Skeletal muscle satellite cell (primary cell): ENCODE measurements at regions not wholly inside any gene's neighbourhood (a gene's known extent, or its start where the extent isn't known, plus 50 kb on each side); places are given as distances from the start of the nearest gene placed in this dataset.
"Not testable (repeated sequence)": the region's sequence is repeated elsewhere in the genome, so short reads cannot be mapped to it uniquely, and the experiment has no call there.

Experiments
- H3K27me3 ChIP-seq: 2 replicates; pipeline ENCODE4 v1.7.0; 2013; ENCODE audit warnings: low read length; ENCODE audit not compliant: control insufficient read depth, insufficient read depth
- H3K36me3 ChIP-seq: 2 replicates; pipeline ENCODE4 v1.7.0; 2013; ENCODE audit warnings: mild to moderate bottlenecking, control low read depth, low read length; ENCODE audit not compliant: insufficient read depth
- H3K4me1 ChIP-seq: 2 replicates; pipeline ENCODE4 v1.7.0; 2013; ENCODE audit warnings: low read length; ENCODE audit not compliant: control insufficient read depth, insufficient read depth
- H3K4me2 ChIP-seq: 2 replicates; pipeline ENCODE4 v1.7.0; 2013; ENCODE audit warnings: mild to moderate bottlenecking, low read length
- H3K4me3 ChIP-seq: 2 replicates; pipeline ENCODE4 v1.7.0; 2013; ENCODE audit warnings: low read length
- H3K9ac ChIP-seq: 2 replicates; pipeline ENCODE4 v1.7.0; 2013; ENCODE audit warnings: mild to moderate bottlenecking, low read depth, low read length, moderate library complexity
- H3K9me3 ChIP-seq: replicated peaks from 2 replicates; pipeline ENCODE4 v1.7.0; 2013; ENCODE audit warnings: mild to moderate bottlenecking, control low read depth, low read length

GRCh38 chr5:92332039-92332438 lies 948.9 kb upstream of the ARRDC3 start:
- Histone ChIP-seq H3K4me3 (no peak overlapping the region), H3K27me3 (no peaks in the 10 kb centered on the region), H3K4me2 (peak overlapping the region; percentile 11), H3K36me3 (no peaks in the 10 kb centered on the region), H3K4me1 (peaks cover 16% of the 10 kb centered on the region), H3K9me3 (no peaks in the 10 kb centered on the region), H3K9ac (no peak overlapping the region)

GRCh38 chr5:92330365-92330764 lies 947.2 kb upstream of the ARRDC3 start:
- no peaks in the 10 kb centered on the region for H3K9me3 ChIP-seq
- H3K36me3 ChIP-seq: no peaks in the 10 kb centered on the region
- no peak overlapping the region for H3K4me2 ChIP-seq
- H3K4me3 ChIP-seq: no peak overlapping the region
- H3K9ac ChIP-seq: no peak overlapping the region
- peaks cover 11% of the 10 kb centered on the region for H3K4me1 ChIP-seq
- H3K27me3 ChIP-seq: no peaks in the 10 kb centered on the region

GRCh38 chr5:92329759-92330158 lies 946.6 kb upstream of the ARRDC3 start:
- Histone ChIP-seq H3K36me3 (no peaks in the 10 kb centered on the region), H3K9ac (no peak overlapping the region), H3K9me3 (no peaks in the 10 kb centered on the region), H3K4me3 (no peak overlapping the region), H3K4me1 (peaks cover 11% of the 10 kb centered on the region), H3K4me2 (no peak overlapping the region), H3K27me3 (no peaks in the 10 kb centered on the region)

GRCh38 chr5:92328584-92329259 lies 945.6 kb upstream of the ARRDC3 start:
- Histone ChIP-seq H3K4me2 (no peak overlapping the region), H3K4me3 (no peak overlapping the region), H3K4me1 (peaks cover 11% of the 10 kb centered on the region), H3K9ac (no peak overlapping the region), H3K9me3 (no peaks in the 10 kb centered on the region), H3K27me3 (no peaks in the 10 kb centered on the region), H3K36me3 (no peaks in the 10 kb centered on the region)

DNA sequence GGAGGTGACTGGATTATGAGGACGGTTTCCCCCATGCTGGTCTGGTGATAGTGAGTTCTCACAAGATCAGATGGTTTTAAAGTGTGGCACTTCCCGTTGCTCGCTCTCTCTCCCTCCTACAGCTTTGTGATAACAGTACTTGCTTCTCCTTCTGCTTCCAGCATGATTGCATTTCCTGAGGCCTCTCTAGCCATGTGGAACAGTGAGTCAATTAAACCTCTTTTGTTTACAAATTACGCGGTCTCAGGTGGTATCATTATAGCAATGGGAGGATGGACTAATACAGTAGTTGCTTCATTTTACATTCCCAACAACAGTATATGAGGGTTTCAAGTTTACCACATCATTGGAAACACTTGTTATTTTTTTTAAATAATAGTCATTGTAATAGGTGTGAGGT lies 937.3 kb upstream of the ARRDC3 start:
- Histone ChIP-seq H3K27me3 (no peaks in the 10 kb centered on the region), H3K4me3 (no peak overlapping the region), H3K36me3 (no peaks in the 10 kb centered on the region), H3K9ac (no peak overlapping the region), H3K4me2 (no peak overlapping the region), H3K4me1 (no peaks in the 10 kb centered on the region), H3K9me3 (no peaks in the 10 kb centered on the region)

DNA sequence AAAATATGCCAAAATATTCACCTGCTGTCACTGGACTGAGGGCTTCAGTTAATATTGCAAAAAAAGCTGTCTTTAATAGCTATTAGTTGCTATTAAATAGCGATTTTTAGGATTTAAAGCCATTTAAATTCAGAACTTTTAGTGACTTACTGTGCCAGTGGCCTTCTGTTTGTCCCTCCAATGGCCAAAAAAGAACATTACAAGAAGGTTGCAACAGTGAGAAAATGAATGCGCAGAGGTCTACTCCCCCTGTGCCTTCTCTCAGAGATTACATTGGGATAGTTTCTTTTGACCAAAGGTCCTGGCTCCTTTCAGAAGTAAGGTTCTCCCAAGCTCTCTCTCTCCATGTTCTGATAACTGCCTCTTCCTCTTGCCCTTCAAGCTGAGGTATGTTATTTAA lies 930.3 kb upstream of the ARRDC3 start:
- Histone ChIP-seq H3K27me3 (no peaks in the 10 kb centered on the region), H3K4me1 (peaks cover 9% of the 10 kb centered on the region), H3K4me3 (no peak overlapping the region), H3K9me3 (no peaks in the 10 kb centered on the region), H3K4me2 (no peak overlapping the region), H3K9ac (no peak overlapping the region), H3K36me3 (no peaks in the 10 kb centered on the region)

- Histone ChIP-seq H3K9ac (peak overlapping the region; percentile 28), H3K9me3 (no peaks in the 10 kb centered on the region), H3K4me3 (no peak overlapping the region), H3K36me3 (no peaks in the 10 kb centered on the region), H3K27me3 (no peaks in the 10 kb centered on the region), H3K4me1 (peaks cover 9% of the 10 kb centered on the region), H3K4me2 (no peak overlapping the region)
These were observed 926.3 kb upstream of the ARRDC3 start for GRCh38 chr5:92309336-92309991.

DNA sequence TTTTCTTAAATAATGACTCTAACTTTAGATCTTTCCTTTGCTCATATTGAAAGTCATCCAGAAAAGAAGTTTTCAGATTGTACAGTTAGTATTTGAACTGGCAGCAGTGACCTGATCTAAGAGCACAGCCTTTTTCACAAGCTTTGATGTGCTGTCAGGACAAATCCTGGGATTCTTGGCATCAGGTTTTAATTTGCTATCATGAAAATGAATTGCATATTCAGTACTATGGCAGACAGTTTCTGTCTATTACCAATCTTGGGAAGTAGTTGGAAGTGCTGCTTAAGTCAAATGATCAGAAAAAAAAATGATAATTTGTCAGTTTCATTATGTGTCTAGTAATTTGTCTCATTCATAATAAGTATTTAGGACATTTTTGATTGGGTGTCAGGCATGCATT lies 925.6 kb upstream of the ARRDC3 start:
- Histone ChIP-seq H3K4me2 (no peak overlapping the region), H3K9me3 (no peaks in the 10 kb centered on the region), H3K4me3 (no peak overlapping the region), H3K9ac (peak overlapping the region; percentile 28), H3K27me3 (no peaks in the 10 kb centered on the region), H3K4me1 (peaks cover 9% of the 10 kb centered on the region), H3K36me3 (no peaks in the 10 kb centered on the region)

DNA sequence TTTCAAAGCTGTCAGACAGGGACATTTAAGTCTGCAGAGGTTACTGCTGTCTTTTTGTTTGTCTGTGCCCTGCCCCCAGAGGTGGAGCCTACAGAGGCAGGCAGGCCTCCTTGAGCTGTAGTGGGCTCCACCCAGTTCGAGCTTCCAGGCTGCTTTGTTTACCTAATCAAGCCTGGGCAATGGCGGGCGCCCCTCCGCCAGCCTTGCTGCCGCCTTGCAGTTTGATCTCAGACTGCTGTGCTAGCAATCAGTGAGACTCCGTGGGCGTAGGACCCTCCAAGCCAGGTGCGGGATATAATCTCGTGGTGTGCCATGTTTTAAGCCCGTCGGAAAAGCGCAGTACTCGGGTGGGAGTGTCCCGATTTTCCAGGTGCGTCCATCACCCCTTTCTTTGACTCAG lies 919.2 kb upstream of the ARRDC3 start:
- not testable (repeated sequence) for H3K4me2 ChIP-seq, H3K27me3 ChIP-seq, H3K4me1 ChIP-seq, H3K36me3 ChIP-seq, H3K4me3 ChIP-seq, H3K9me3 ChIP-seq, H3K9ac ChIP-seq

GRCh38 chr5:92283521-92283920 lies 900.4 kb upstream of the ARRDC3 start:
- Histone ChIP-seq H3K9me3 (no peaks in the 10 kb centered on the region), H3K4me2 (no peak overlapping the region), H3K4me1 (no peaks in the 10 kb centered on the region), H3K27me3 (no peaks in the 10 kb centered on the region), H3K4me3 (no peak overlapping the region), H3K36me3 (no peaks in the 10 kb centered on the region), H3K9ac (no peak overlapping the region)

DNA sequence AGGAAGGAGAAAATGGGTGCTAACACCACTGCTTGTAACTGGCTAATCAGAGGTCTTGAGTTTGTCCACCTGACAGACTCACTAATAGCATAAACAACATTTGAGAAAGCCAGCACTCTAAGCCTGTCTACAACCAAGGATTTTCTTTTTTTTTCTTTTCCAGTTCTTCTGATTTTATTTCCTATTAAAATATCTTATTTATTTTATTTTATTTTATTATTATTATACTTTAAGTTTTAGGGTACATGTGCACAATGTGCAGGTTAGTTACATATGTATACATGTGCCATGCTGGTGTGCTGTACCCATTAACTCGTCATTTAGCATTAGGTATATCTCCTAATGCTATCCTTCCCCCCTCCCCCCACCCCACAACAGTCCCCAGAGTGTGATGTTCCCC lies 888.6 kb upstream of the ARRDC3 start:
- H3K36me3 ChIP-seq, H3K9me3 ChIP-seq, H3K4me2 ChIP-seq, H3K27me3 ChIP-seq, H3K9ac ChIP-seq, H3K4me3 ChIP-seq, H3K4me1 ChIP-seq: not testable (repeated sequence)

DNA sequence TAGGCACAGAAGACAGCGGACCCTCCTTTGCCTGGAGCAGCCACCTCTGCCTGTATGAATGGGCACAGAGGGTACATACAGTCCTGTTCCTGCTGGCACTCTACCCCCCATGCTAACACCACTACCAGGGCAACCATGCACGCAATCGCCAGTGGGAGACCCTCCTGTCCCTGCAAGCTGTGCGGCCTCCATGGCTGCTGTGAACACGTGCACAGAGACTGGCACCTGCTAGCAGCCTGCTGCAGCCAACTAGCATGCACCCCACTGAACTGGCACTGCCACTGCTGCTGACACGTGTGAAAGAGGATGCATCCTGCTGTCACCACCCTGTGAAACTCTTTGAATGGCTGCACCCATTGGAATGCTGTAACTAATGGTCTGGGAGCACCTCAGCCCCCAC lies 885.2 kb upstream of the ARRDC3 start:
- Histone ChIP-seq H3K9me3 (no peaks in the 10 kb centered on the region), H3K36me3 (no peaks in the 10 kb centered on the region), H3K9ac (no peak overlapping the region), H3K4me3 (no peak overlapping the region), H3K4me1 (no peaks in the 10 kb centered on the region), H3K27me3 (peaks cover 9% of the 10 kb centered on the region), H3K4me2 (no peak overlapping the region)
